ENCODE measurements at regions not wholly inside any gene's neighbourhood (a gene's known extent, or its start where the extent isn't known, plus 50 kb on each side); places are given as distances from the start of the nearest gene placed in this dataset.
"Not testable (repeated sequence)": the region's sequence is repeated elsewhere in the genome, so short reads cannot be mapped to it uniquely, and the experiment has no call there.

- Mint-ChIP-seq H3K4me1 (no peaks in the 10 kb centered on the region), H3K4me3 (no peak overlapping the region), H3K9me3 (ENCODE audit: low read depth) (peaks cover 5% of the 10 kb centered on the region), H3K27ac (no peak overlapping the region), H3K27me3 (no peaks in the 10 kb centered on the region), H3K36me3 (no peaks in the 10 kb centered on the region)
- no peak for ATAC-seq
- no peak for DNase-seq
- CTCF ChIA-PET: no interaction called here
These were observed 246.8 kb upstream of the CNTN3 start for GRCh38 chr3:74861211-74861610.

GRCh38 chr3:74858086-74858485 is 243.6 kb upstream of the CNTN3 start:
- DNase-seq: no peak
- CTCF ChIA-PET: no interaction called here
- no peaks in the 10 kb centered on the region for H3K27me3 Mint-ChIP-seq
- ATAC-seq: no peak
- H3K27ac Mint-ChIP-seq: no peak overlapping the region
- no peaks in the 10 kb centered on the region for H3K36me3 Mint-ChIP-seq
- no peaks in the 10 kb centered on the region for H3K4me1 Mint-ChIP-seq
- peaks cover under 1% of the 10 kb centered on the region for H3K9me3 Mint-ChIP-seq (ENCODE audit: low read depth)
- H3K4me3 Mint-ChIP-seq: no peak overlapping the region

- DNase-seq (no peak), ATAC-seq (no peak)
- CTCF ChIA-PET: no interaction called here
- no peak overlapping the region for H3K4me3 Mint-ChIP-seq
- H3K9me3 Mint-ChIP-seq (ENCODE audit: low read depth): peaks cover 5% of the 10 kb centered on the region
- no peaks in the 10 kb centered on the region for H3K27me3 Mint-ChIP-seq
- no peak overlapping the region for H3K27ac Mint-ChIP-seq
- no peaks in the 10 kb centered on the region for H3K36me3 Mint-ChIP-seq
- no peaks in the 10 kb centered on the region for H3K4me1 Mint-ChIP-seq
These were observed 235.9 kb upstream of the CNTN3 start for GRCh38 chr3:74850381-74850780.

GRCh38 chr3:74847093-74847492 is 232.6 kb upstream of the CNTN3 start:
- Mint-ChIP-seq H3K27me3 (no peaks in the 10 kb centered on the region), H3K36me3 (no peaks in the 10 kb centered on the region), H3K27ac (no peak overlapping the region), H3K4me1 (no peaks in the 10 kb centered on the region), H3K9me3 (ENCODE audit: low read depth) (peaks cover 5% of the 10 kb centered on the region), H3K4me3 (no peak overlapping the region)
- DNase-seq: no peak
- CTCF ChIA-PET: no interaction called here
- ATAC-seq: no peak

- ATAC-seq (no peak), DNase-seq (no peak)
- Mint-ChIP-seq H3K27me3 (no peaks in the 10 kb centered on the region), H3K4me3 (no peak overlapping the region), H3K36me3 (no peaks in the 10 kb centered on the region), H3K9me3 (ENCODE audit: low read depth) (peaks cover 5% of the 10 kb centered on the region), H3K4me1 (no peaks in the 10 kb centered on the region), H3K27ac (no peak overlapping the region)
- CTCF ChIA-PET: no interaction called here
These were observed 230.6 kb upstream of the CNTN3 start for GRCh38 chr3:74845081-74845480.

GRCh38 chr3:74844428-74844827 is 230.0 kb upstream of the CNTN3 start:
- no peak overlapping the region for H3K27ac Mint-ChIP-seq
- CTCF ChIA-PET: no interaction called here
- DNase-seq (no peak), ATAC-seq (no peak)
- no peaks in the 10 kb centered on the region for H3K27me3 Mint-ChIP-seq
- H3K9me3 Mint-ChIP-seq (ENCODE audit: low read depth): peaks cover 8% of the 10 kb centered on the region
- no peaks in the 10 kb centered on the region for H3K4me1 Mint-ChIP-seq
- H3K36me3 Mint-ChIP-seq: no peaks in the 10 kb centered on the region
- no peak overlapping the region for H3K4me3 Mint-ChIP-seq

- H3K4me1 Mint-ChIP-seq: no peaks in the 10 kb centered on the region
- H3K27me3 Mint-ChIP-seq: no peaks in the 10 kb centered on the region
- DNase-seq (no peak), ATAC-seq (no peak)
- peaks cover 8% of the 10 kb centered on the region for H3K9me3 Mint-ChIP-seq (ENCODE audit: low read depth)
- no peaks in the 10 kb centered on the region for H3K36me3 Mint-ChIP-seq
- no peak overlapping the region for H3K27ac Mint-ChIP-seq
- no peak overlapping the region for H3K4me3 Mint-ChIP-seq
- CTCF ChIA-PET: no interaction called here
These were observed 228.2 kb upstream of the CNTN3 start for GRCh38 chr3:74842649-74843048.

GRCh38 chr3:74842141-74842540 is 227.7 kb upstream of the CNTN3 start:
- Mint-ChIP-seq H3K4me3 (no peak overlapping the region), H3K36me3 (no peaks in the 10 kb centered on the region), H3K27me3 (no peaks in the 10 kb centered on the region), H3K9me3 (ENCODE audit: low read depth) (peaks cover 8% of the 10 kb centered on the region), H3K27ac (no peak overlapping the region), H3K4me1 (no peaks in the 10 kb centered on the region)
- CTCF ChIA-PET: no interaction called here
- DNase-seq (no peak), ATAC-seq (no peak)

GRCh38 chr3:74839566-74839965 is 225.1 kb upstream of the CNTN3 start:
- no peaks in the 10 kb centered on the region for H3K27me3 Mint-ChIP-seq
- ATAC-seq (no peak), DNase-seq (no peak)
- H3K9me3 Mint-ChIP-seq (ENCODE audit: low read depth): peaks cover 3% of the 10 kb centered on the region
- no peak overlapping the region for H3K27ac Mint-ChIP-seq
- no peak overlapping the region for H3K4me3 Mint-ChIP-seq
- CTCF ChIA-PET: no interaction called here
- no peaks in the 10 kb centered on the region for H3K4me1 Mint-ChIP-seq
- no peaks in the 10 kb centered on the region for H3K36me3 Mint-ChIP-seq

GRCh38 chr3:74832925-74833324 is 218.5 kb upstream of the CNTN3 start:
- Mint-ChIP-seq H3K4me3 (no peak overlapping the region), H3K36me3 (no peaks in the 10 kb centered on the region), H3K4me1 (no peaks in the 10 kb centered on the region), H3K9me3 (ENCODE audit: low read depth) (peaks cover 10% of the 10 kb centered on the region), H3K27ac (no peak overlapping the region), H3K27me3 (no peaks in the 10 kb centered on the region)
- ATAC-seq (no peak), DNase-seq (no peak)
- CTCF ChIA-PET: no interaction called here

- DNase-seq, H3K4me1 Mint-ChIP-seq, ATAC-seq, H3K36me3 Mint-ChIP-seq, H3K27ac Mint-ChIP-seq, H3K4me3 Mint-ChIP-seq, CTCF ChIA-PET, H3K27me3 Mint-ChIP-seq: not testable (repeated sequence)
- H3K9me3 Mint-ChIP-seq (ENCODE audit: low read depth): peaks cover 13% of the 10 kb centered on the region
These were observed 216.4 kb upstream of the CNTN3 start for GRCh38 chr3:74830845-74831244.

GRCh38 chr3:74825404-74825803 is 210.9 kb upstream of the CNTN3 start:
- H3K4me3 Mint-ChIP-seq, DNase-seq, H3K4me1 Mint-ChIP-seq, CTCF ChIA-PET, H3K36me3 Mint-ChIP-seq, H3K27me3 Mint-ChIP-seq, ATAC-seq, H3K27ac Mint-ChIP-seq: not testable (repeated sequence)
- H3K9me3 Mint-ChIP-seq (ENCODE audit: low read depth): peaks cover 17% of the 10 kb centered on the region

GRCh38 chr3:74824366-74824765 is 209.9 kb upstream of the CNTN3 start:
- ATAC-seq: no peak
- no peaks in the 10 kb centered on the region for H3K36me3 Mint-ChIP-seq
- H3K9me3 Mint-ChIP-seq (ENCODE audit: low read depth): peaks cover 16% of the 10 kb centered on the region
- no peak overlapping the region for H3K4me3 Mint-ChIP-seq
- H3K27me3 Mint-ChIP-seq: no peaks in the 10 kb centered on the region
- H3K27ac Mint-ChIP-seq: no peak overlapping the region
- DNase-seq: no peak
- no peaks in the 10 kb centered on the region for H3K4me1 Mint-ChIP-seq
- CTCF ChIA-PET: no interaction called here

GRCh38 chr3:74814181-74814580 is 199.7 kb upstream of the CNTN3 start:
- H3K27ac Mint-ChIP-seq: no peak overlapping the region
- no peaks in the 10 kb centered on the region for H3K27me3 Mint-ChIP-seq
- no peaks in the 10 kb centered on the region for H3K36me3 Mint-ChIP-seq
- CTCF ChIA-PET: no interaction called here
- H3K9me3 Mint-ChIP-seq (ENCODE audit: low read depth): peaks cover 13% of the 10 kb centered on the region
- no peak for DNase-seq
- ATAC-seq: no peak
- H3K4me3 Mint-ChIP-seq: no peak overlapping the region
- H3K4me1 Mint-ChIP-seq: no peaks in the 10 kb centered on the region

- H3K4me1 Mint-ChIP-seq: no peaks in the 10 kb centered on the region
- no peaks in the 10 kb centered on the region for H3K27me3 Mint-ChIP-seq
- H3K9me3 Mint-ChIP-seq (ENCODE audit: low read depth): peaks cover 13% of the 10 kb centered on the region
- H3K4me3 Mint-ChIP-seq: no peak overlapping the region
- ATAC-seq (no peak), DNase-seq (no peak)
- CTCF ChIA-PET: no interaction called here
- no peak overlapping the region for H3K27ac Mint-ChIP-seq
- H3K36me3 Mint-ChIP-seq: no peaks in the 10 kb centered on the region
These were observed 198.3 kb upstream of the CNTN3 start for GRCh38 chr3:74812756-74813155.
